Thoracic aorta (tissue), 2 donors: ENCODE measurements at regions not wholly inside any gene's neighbourhood (a gene's known extent, or its start where the extent isn't known, plus 50 kb on each side); places are given as distances from the start of the nearest gene placed in this dataset.

ENCODE experiments used
- ATAC-seq: fragments of 150-250 bp; one replicate; pipeline ENCODE4 v1.8.0; 2017; ENCODE audit warnings: low read depth; ENCODE audit not compliant: insufficient number of reproducible peaks, low FRiP score
- DNase-seq: peaks from one replicate; pipeline ENCODE4 v3.0.0-alpha.2; 2020; ENCODE audit warnings: low spot score
- H3K27ac ChIP-seq, 2 donors: fragments of 200-600 bp; sonication (generic); 1 replicate in 1 of 2; 2 replicates in 1 of 2; pipeline ENCODE4 v1.5.1; 2016; ENCODE audit warnings: mild to moderate bottlenecking in 2 of 2, moderate library complexity in 2 of 2
- H3K27me3 ChIP-seq: fragments of 200-600 bp; sonication (generic); replicated peaks from 2 replicates; pipeline ENCODE4 v1.6.0; 2016; ENCODE audit warnings: mild to moderate bottlenecking; ENCODE audit not compliant: insufficient read depth
- H3K36me3 ChIP-seq: fragments of 200-600 bp; sonication (generic); one replicate; pipeline ENCODE4 v1.5.1; 2016
- H3K4me1 ChIP-seq, 2 donors: fragments of 200-600 bp; sonication (generic); 1 replicate in 1 of 2; 2 replicates in 1 of 2; pipeline versions ENCODE4 v1.5.1 to v1.6.0; 2016; ENCODE audit warnings: low read depth in 2 of 2, mild to moderate bottlenecking in 1 of 2; ENCODE audit not compliant: control insufficient read depth in 1 of 2
- H3K4me3 ChIP-seq: fragments of 200-600 bp; sonication (generic); 2 replicates; pipeline ENCODE4 v1.5.1; 2016; ENCODE audit warnings: mild to moderate bottlenecking
- H3K9me3 ChIP-seq: fragments of 200-600 bp; sonication (generic); 2 replicates; pipeline ENCODE4 v1.5.1; 2016
- CTCF ChIP-seq: fragments of 200-600 bp; sonication (generic); IDR thresholded peaks from one replicate; pipeline ENCODE4 v1.5.1; 2019; ENCODE audit warnings: antibody characterized with exemption

DNA sequence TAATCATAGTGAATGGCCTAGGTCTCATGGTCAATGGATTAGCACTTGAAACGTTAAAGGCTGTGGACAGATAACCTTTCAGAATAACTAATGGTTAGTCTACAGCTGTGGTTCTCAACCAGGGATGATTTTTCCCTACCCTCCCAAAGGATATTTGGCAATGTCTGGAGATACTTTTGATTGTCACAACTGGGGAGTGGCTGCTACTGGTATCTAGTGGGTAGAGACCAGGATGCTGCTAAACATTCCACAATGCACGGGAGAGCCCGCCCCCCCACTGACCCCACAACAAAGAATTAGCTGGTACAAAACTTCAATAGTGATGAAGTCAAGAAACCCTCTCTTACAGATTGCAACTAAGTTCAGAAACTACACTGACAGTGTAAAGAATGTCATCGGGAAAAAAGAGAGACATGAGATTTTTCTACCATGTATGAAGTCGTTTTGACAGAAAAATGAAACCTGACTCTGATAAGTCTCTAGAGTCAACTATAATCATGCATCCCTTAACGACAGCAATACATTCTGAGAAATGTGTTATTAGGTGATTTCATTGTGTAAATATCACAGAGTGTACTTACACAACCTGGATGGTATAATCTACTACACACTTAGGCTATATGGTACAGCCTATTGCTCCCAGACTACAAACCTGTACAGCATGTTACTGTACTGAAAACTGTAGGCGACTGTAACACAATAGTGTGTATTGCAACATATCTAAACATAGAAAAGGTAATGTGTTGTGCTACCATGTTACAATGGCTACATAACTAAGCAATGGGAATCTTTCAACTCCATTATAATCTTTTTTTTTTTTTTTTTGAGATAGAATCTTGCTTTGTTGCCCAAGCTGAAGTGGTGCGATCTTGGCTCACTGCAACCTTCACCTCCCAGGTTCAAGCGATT, 49.7 kb upstream of the PRDX6 start:
- Histone ChIP-seq H3K4me3 (no peak overlapping the region), H3K4me1 (peaks cover 7 to 20% of the 10 kb centered on the region in 2 donors), H3K27ac (no peak overlapping the region), H3K36me3 (no peaks in the 10 kb centered on the region), H3K27me3 (no peaks in the 10 kb centered on the region), H3K9me3 (no peaks in the 10 kb centered on the region)
- TF ChIP-seq CTCF, result no peak
- DNase-seq, result no peak
- no peak for ATAC-seq
